HG03045 (cell line): ENCODE measurements at regions not wholly inside any gene's neighbourhood (a gene's known extent, or its start where the extent isn't known, plus 50 kb on each side); places are given as distances from the start of the nearest gene placed in this dataset.
A peak's percentile ranks its signal among the peaks of the same experiment; 100 is the strongest.
"Not testable (repeated sequence)": the region's sequence is repeated elsewhere in the genome, so short reads cannot be mapped to it uniquely, and the experiment has no call there.

ENCODE experiments used
- ATAC-seq: cut with Tn5 transposase; IDR thresholded peaks from one replicate; pipeline ENCODE4 v1.9.1; 2021; ENCODE audit warnings: mild to moderate bottlenecking, moderate library complexity; ENCODE audit not compliant: unreplicated experiment

- no peak for ATAC-seq
Observed at GRCh38 chr2:219830353-219830738, 202.9 kb downstream of the SLC4A3 start.

- no peak for ATAC-seq
Observed at GRCh38 chr2:219831957-219832356, 204.5 kb downstream of the SLC4A3 start.

- no peak for ATAC-seq
Observed at GRCh38 chr2:219832904-219833303, 205.5 kb downstream of the SLC4A3 start.

GRCh38 chr2:219835493-219835892, 208.1 kb downstream of the SLC4A3 start:
- no peak for ATAC-seq

- ATAC-seq, result no peak
Observed at GRCh38 chr2:219836647-219837177, 209.3 kb downstream of the SLC4A3 start.

- ATAC-seq, result peak; percentile 60
Observed at GRCh38 chr2:219844401-219845091, 217.1 kb downstream of the SLC4A3 start.

GRCh38 chr2:219848882-219849281, 221.5 kb downstream of the SLC4A3 start:
- no peak for ATAC-seq

GRCh38 chr2:219851169-219851568, 223.7 kb downstream of the SLC4A3 start:
- no peak for ATAC-seq

- no peak for ATAC-seq
Observed at GRCh38 chr2:219851801-219852481, 224.5 kb downstream of the SLC4A3 start.

GRCh38 chr2:219852626-219853025, 225.2 kb downstream of the SLC4A3 start:
- no peak for ATAC-seq

- no peak for ATAC-seq
Observed at GRCh38 chr2:219856602-219857001, 229.2 kb downstream of the SLC4A3 start.

- ATAC-seq, result no peak
Observed at GRCh38 chr2:219857751-219858150, 230.3 kb downstream of the SLC4A3 start.

GRCh38 chr2:219861307-219861706, 233.9 kb downstream of the SLC4A3 start:
- ATAC-seq, result no peak

- ATAC-seq, result no peak
Observed at GRCh38 chr2:219864154-219864553, 236.7 kb downstream of the SLC4A3 start.

- ATAC-seq, result no peak
Observed at GRCh38 chr2:219868635-219869034, 241.2 kb downstream of the SLC4A3 start.

- no peak for ATAC-seq
Observed at GRCh38 chr2:219870041-219870440, 242.6 kb downstream of the SLC4A3 start.

- ATAC-seq, result no peak
Observed at GRCh38 chr2:219871351-219871750, 243.9 kb downstream of the SLC4A3 start.

- no peak for ATAC-seq
Observed at GRCh38 chr2:219875036-219875435, 247.6 kb downstream of the SLC4A3 start.

GRCh38 chr2:219875986-219876385, 248.6 kb downstream of the SLC4A3 start:
- not testable (repeated sequence) for ATAC-seq

GRCh38 chr2:219876931-219877330, 249.5 kb downstream of the SLC4A3 start:
- no peak for ATAC-seq

GRCh38 chr2:219877728-219878127, 250.3 kb downstream of the SLC4A3 start:
- no peak for ATAC-seq

GRCh38 chr2:219878516-219878915, 251.1 kb downstream of the SLC4A3 start:
- no peak for ATAC-seq
